ENCODE measurements at regions not wholly inside any gene's neighbourhood (a gene's known extent, or its start where the extent isn't known, plus 50 kb on each side); places are given as distances from the start of the nearest gene placed in this dataset.

DNA sequence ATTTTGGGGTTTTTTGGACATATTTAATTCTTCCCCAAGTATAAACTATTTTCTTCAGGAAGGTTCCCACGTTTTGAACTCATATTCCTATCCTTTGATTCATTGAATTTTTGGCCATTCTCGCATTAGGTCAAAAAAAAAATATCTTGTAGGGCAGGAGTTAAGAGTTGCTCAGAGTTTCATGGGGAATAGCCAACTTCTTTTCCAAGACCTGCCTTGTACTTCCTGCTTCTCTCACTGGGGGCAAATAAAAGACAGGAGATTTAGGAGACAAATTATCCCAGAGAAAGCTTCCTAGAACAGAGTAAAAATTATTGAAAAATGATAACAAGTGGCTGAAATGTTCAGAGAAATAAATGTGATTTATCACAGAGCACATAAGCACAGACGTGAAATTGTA lies 55.2 kb upstream of the BCL11A start:
- TF ChIP-seq ZNF138 (tag by site-specific recombination; IDR thresholded peaks at IDR 0.05; ENCODE audit: borderline replicate concordance) (no peak), KLF8 (tag by site-specific recombination; IDR thresholded peaks at IDR 0.05) (no peak), ZBTB17 (tag by site-specific recombination; IDR thresholded peaks at IDR 0.05) (no peak), TCF7L2 (IDR thresholded peaks at IDR 0.05; ENCODE audit: borderline replicate concordance, low read depth, low read length) (no peak)
- TF ChIP-seq, protein P1, sequence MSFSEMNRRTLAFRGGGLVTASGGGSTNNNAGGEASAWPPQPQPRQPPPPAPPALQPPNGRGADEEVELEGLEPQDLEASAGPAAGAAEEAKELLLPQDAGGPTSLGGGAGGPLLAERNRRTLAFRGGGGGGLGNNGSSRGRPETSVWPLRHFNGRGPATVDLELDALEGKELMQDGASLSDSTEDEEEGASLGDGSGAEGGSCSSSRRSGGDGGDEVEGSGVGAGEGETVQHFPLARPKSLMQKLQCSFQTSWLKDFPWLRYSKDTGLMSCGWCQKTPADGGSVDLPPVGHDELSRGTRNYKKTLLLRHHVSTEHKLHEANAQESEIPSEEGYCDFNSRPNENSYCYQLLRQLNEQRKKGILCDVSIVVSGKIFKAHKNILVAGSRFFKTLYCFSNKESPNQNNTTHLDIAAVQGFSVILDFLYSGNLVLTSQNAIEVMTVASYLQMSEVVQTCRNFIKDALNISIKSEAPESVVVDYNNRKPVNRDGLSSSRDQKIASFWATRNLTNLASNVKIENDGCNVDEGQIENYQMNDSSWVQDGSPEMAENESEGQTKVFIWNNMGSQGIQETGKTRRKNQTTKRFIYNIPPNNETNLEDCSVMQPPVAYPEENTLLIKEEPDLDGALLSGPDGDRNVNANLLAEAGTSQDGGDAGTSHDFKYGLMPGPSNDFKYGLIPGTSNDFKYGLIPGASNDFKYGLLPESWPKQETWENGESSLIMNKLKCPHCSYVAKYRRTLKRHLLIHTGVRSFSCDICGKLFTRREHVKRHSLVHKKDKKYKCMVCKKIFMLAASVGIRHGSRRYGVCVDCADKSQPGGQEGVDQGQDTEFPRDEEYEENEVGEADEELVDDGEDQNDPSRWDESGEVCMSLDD (tag by site-specific recombination; IDR thresholded peaks at IDR 0.05), result no peak
- no peaks in the 10 kb centered on the region for H3K36me3 ChIP-seq (ENCODE audit: control insufficient read depth in 2 of 2, insufficient read depth in 1 of 2, low read length in 2 of 2)
- H3K9me3 ChIP-seq (ENCODE audit: control insufficient read depth, insufficient read depth, low read depth, low read length), result no peaks in the 10 kb centered on the region
- ChIA-PET POLR2A (no interaction called here), CTCF (interaction anchor here (1.9 kb wide), 1 partner anchor 34 kb away, joined by 6 read pairs; no protein-coding TSS in a partner anchor)
- H3K27ac ChIP-seq (ENCODE audit: extremely low read depth, low read depth, low read length), result no peak overlapping the region
- H3K4me1 ChIP-seq (ENCODE audit: control insufficient read depth, insufficient read depth, low read length), result peaks cover 6% of the 10 kb centered on the region; the same call in 1 of the 2 replicates
- H3K4me3 ChIP-seq (ENCODE audit: low read depth, low read length), result no peak overlapping the region

DNA sequence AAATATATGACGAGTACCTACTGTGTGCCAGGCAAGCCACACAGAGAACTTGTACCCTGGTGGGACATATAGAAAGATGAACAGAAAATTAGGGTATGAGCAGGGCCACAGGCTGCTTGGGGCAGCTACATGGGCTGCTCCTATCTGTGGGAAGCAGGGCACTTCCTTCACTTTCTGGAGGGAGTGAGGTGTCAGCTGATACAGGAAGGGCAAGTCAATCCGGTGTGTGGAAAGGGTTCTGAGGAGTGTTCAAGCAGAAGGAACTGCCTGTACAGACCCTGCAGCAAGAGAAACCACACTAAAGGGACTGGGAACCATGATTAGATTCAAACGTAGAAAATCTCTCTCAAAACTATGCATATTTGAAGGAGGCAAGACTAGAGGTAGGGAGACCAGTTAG lies 58.6 kb upstream of the BCL11A start:
- POLR2A ChIA-PET, result interaction anchor here (0.6 kb wide), 1 partner anchor 15 kb away, joined by 3 read pairs; no protein-coding TSS in a partner anchor
- H3K4me1 ChIP-seq (ENCODE audit: control insufficient read depth, insufficient read depth, low read length), result peaks cover 6% of the 10 kb centered on the region; the same call in 1 of the 2 replicates
- no peaks in the 10 kb centered on the region for H3K36me3 ChIP-seq (ENCODE audit: control insufficient read depth in 2 of 2, insufficient read depth in 1 of 2, low read length in 2 of 2)
- no peak overlapping the region for H3K27ac ChIP-seq (ENCODE audit: extremely low read depth, low read depth, low read length)
- H3K9me3 ChIP-seq (ENCODE audit: control insufficient read depth, insufficient read depth, low read depth, low read length), result no peaks in the 10 kb centered on the region
- no peak overlapping the region for H3K4me3 ChIP-seq (ENCODE audit: low read depth, low read length)
- CTCF ChIA-PET, result interaction anchor here (0.6 to 0.7 kb wide), 2 partner anchors 9 to 130 kb away, joined by 3 to 5 read pairs; no protein-coding TSS in a partner anchor
- no peak for TF ChIP-seq ZNF792 (tag by site-specific recombination; IDR thresholded peaks at IDR 0.05)
- no peak for TF ChIP-seq ZNF394 (tag by site-specific recombination; IDR thresholded peaks at IDR 0.05; ENCODE audit: borderline replicate concordance)
- no peak for TF ChIP-seq ZNF155 (tag by site-specific recombination; IDR thresholded peaks at IDR 0.05)
- no peak for TF ChIP-seq MZF1 (tag by site-specific recombination; IDR thresholded peaks at IDR 0.05; ENCODE audit: borderline replicate concordance)
- TF ChIP-seq, protein P2, sequence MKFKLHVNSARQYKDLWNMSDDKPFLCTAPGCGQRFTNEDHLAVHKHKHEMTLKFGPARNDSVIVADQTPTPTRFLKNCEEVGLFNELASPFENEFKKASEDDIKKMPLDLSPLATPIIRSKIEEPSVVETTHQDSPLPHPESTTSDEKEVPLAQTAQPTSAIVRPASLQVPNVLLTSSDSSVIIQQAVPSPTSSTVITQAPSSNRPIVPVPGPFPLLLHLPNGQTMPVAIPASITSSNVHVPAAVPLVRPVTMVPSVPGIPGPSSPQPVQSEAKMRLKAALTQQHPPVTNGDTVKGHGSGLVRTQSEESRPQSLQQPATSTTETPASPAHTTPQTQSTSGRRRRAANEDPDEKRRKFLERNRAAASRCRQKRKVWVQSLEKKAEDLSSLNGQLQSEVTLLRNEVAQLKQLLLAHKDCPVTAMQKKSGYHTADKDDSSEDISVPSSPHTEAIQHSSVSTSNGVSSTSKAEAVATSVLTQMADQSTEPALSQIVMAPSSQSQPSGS (tag by site-specific recombination; IDR thresholded peaks at IDR 0.05; ENCODE audit: low read depth), result no peak
- no peak for TF ChIP-seq IKZF3 (tag by site-specific recombination; IDR thresholded peaks at IDR 0.05)
- TF ChIP-seq, protein P3, sequence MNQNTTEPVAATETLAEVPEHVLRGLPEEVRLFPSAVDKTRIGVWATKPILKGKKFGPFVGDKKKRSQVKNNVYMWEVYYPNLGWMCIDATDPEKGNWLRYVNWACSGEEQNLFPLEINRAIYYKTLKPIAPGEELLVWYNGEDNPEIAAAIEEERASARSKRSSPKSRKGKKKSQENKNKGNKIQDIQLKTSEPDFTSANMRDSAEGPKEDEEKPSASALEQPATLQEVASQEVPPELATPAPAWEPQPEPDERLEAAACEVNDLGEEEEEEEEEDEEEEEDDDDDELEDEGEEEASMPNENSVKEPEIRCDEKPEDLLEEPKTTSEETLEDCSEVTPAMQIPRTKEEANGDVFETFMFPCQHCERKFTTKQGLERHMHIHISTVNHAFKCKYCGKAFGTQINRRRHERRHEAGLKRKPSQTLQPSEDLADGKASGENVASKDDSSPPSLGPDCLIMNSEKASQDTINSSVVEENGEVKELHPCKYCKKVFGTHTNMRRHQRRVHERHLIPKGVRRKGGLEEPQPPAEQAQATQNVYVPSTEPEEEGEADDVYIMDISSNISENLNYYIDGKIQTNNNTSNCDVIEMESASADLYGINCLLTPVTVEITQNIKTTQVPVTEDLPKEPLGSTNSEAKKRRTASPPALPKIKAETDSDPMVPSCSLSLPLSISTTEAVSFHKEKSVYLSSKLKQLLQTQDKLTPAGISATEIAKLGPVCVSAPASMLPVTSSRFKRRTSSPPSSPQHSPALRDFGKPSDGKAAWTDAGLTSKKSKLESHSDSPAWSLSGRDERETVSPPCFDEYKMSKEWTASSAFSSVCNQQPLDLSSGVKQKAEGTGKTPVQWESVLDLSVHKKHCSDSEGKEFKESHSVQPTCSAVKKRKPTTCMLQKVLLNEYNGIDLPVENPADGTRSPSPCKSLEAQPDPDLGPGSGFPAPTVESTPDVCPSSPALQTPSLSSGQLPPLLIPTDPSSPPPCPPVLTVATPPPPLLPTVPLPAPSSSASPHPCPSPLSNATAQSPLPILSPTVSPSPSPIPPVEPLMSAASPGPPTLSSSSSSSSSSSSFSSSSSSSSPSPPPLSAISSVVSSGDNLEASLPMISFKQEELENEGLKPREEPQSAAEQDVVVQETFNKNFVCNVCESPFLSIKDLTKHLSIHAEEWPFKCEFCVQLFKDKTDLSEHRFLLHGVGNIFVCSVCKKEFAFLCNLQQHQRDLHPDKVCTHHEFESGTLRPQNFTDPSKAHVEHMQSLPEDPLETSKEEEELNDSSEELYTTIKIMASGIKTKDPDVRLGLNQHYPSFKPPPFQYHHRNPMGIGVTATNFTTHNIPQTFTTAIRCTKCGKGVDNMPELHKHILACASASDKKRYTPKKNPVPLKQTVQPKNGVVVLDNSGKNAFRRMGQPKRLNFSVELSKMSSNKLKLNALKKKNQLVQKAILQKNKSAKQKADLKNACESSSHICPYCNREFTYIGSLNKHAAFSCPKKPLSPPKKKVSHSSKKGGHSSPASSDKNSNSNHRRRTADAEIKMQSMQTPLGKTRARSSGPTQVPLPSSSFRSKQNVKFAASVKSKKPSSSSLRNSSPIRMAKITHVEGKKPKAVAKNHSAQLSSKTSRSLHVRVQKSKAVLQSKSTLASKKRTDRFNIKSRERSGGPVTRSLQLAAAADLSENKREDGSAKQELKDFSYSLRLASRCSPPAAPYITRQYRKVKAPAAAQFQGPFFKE (tag by site-specific recombination; IDR thresholded peaks at IDR 0.05; ENCODE audit: borderline replicate concordance), result no peak
- no peak for TF ChIP-seq ZNF473 (tag by site-specific recombination; IDR thresholded peaks at IDR 0.05)
- no peak for TF ChIP-seq ZNF664 (tag by site-specific recombination; IDR thresholded peaks at IDR 0.05)
- TF ChIP-seq ZNF10 (tag by site-specific recombination; IDR thresholded peaks at IDR 0.05), result no peak
- no peak for TF ChIP-seq ZNF548 (tag by site-specific recombination; IDR thresholded peaks at IDR 0.05)
- TF ChIP-seq ZNF785 (tag by site-specific recombination; IDR thresholded peaks at IDR 0.05), result no peak
- TF ChIP-seq ZNF132 (tag by site-specific recombination; IDR thresholded peaks at IDR 0.05; ENCODE audit: borderline replicate concordance), result no peak
- TF ChIP-seq ZNF670 (tag by site-specific recombination; IDR thresholded peaks at IDR 0.05; ENCODE audit: low read depth), result no peak
- TF ChIP-seq, protein P4, sequence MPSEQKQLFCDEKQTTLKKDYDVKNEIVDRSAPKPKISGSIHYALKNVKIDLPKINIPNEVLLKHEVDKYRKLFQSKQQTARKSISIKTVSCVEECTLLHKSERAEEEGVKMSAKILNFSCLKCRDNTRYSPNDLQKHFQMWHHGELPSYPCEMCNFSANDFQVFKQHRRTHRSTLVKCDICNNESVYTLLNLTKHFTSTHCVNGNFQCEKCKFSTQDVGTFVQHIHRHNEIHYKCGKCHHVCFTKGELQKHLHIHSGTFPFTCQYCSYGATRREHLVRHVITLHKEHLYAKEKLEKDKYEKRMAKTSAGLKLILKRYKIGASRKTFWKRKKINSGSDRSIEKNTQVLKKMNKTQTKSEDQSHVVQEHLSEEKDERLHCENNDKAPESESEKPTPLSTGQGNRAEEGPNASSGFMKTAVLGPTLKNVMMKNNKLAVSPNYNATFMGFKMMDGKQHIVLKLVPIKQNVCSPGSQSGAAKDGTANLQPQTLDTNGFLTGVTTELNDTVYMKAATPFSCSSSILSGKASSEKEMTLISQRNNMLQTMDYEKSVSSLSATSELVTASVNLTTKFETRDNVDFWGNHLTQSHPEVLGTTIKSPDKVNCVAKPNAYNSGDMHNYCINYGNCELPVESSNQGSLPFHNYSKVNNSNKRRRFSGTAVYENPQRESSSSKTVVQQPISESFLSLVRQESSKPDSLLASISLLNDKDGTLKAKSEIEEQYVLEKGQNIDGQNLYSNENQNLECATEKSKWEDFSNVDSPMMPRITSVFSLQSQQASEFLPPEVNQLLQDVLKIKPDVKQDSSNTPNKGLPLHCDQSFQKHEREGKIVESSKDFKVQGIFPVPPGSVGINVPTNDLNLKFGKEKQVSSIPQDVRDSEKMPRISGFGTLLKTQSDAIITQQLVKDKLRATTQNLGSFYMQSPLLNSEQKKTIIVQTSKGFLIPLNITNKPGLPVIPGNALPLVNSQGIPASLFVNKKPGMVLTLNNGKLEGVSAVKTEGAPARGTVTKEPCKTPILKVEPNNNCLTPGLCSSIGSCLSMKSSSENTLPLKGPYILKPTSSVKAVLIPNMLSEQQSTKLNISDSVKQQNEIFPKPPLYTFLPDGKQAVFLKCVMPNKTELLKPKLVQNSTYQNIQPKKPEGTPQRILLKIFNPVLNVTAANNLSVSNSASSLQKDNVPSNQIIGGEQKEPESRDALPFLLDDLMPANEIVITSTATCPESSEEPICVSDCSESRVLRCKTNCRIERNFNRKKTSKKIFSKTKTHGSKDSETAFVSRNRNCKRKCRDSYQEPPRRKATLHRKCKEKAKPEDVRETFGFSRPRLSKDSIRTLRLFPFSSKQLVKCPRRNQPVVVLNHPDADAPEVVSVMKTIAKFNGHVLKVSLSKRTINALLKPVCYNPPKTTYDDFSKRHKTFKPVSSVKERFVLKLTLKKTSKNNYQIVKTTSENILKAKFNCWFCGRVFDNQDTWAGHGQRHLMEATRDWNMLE (tag by site-specific recombination; conservative IDR thresholded peaks at IDR 0.05; ENCODE audit: low read depth), result no peak

Measured in HEK293 (cell line).